Body of pancreas (tissue), 4 donors: ENCODE measurements at regions not wholly inside any gene's neighbourhood (a gene's known extent, or its start where the extent isn't known, plus 50 kb on each side); places are given as distances from the start of the nearest gene placed in this dataset.

Source experiments
- ATAC-seq: fragments of 150-250 bp; one replicate; pipeline ENCODE4 v1.9.1; 2016
- DNase-seq, 4 donors: peaks; one replicate each; pipeline ENCODE4 v3.0.0-alpha.2; 2019
- H3K27ac ChIP-seq, 4 donors: fragments of 200-600 bp; sonication (generic); 1 replicate in 3 of 4; 2 replicates in 1 of 4; pipeline versions ENCODE4 v1.5.1 to v1.6.1; 2016 to 2019; ENCODE audit warnings: mild to moderate bottlenecking in 1 of 4, mixed read lengths in 1 of 4, moderate library complexity in 1 of 4
- H3K27me3 ChIP-seq, 2 donors: fragments of 200-600 bp; sonication (generic); one replicate each; pipeline ENCODE4 v1.6.0; 2016; ENCODE audit warnings: mild to moderate bottlenecking in 1 of 2
- H3K36me3 ChIP-seq, 2 donors: fragments of 200-600 bp; sonication (generic); replicated peaks in 1 of 2; 2 replicates each; pipeline ENCODE4 v1.5.1; 2016; ENCODE audit warnings: low read depth in 2 of 2; ENCODE audit not compliant: insufficient read depth in 1 of 2
- H3K4me1 ChIP-seq: fragments of 200-600 bp; sonication (generic); one replicate; pipeline ENCODE4 v1.6.0; 2016
- H3K4me3 ChIP-seq, 2 donors: fragments of 200-600 bp; sonication (generic); 1 replicate in 1 of 2; 2 replicates in 1 of 2; pipeline ENCODE4 v1.5.1; 2016 to 2019
- H3K9me3 ChIP-seq, 3 donors: fragments of 200-600 bp; sonication (generic); 1 replicate in 2 of 3; 2 replicates in 1 of 3; pipeline ENCODE4 v1.5.1; 2016
- POLR2A ChIP-seq, 3 donors: fragments of 450-650 bp; IDR thresholded peaks; one replicate each; pipeline ENCODE4 v1.6.1; 2016; ENCODE audit warnings: antibody characterized with exemption in 3 of 3, mild to moderate bottlenecking in 2 of 3
- WGBS, 2 donors: methylation state at CpG; one replicate each; pipeline ENCODE4 v1.1.5; 2017; 5-methylcytosine and 5-hydroxymethylcytosine counted together
- intact Hi-C: fragments of 100-400 bp; cut with DNase I; formaldehyde crosslinking; loops from one replicate; pipeline ENCODE4 v1.15.1; 2023
- TF ChIP-seq, protein P1 (sequence below), 7 experiments: fragments of 450-650 bp in 4 of 7; fragments of 200-600 bp in 3 of 7; sonication (generic) in 3 of 7; IDR thresholded peaks; one replicate each; pipeline ENCODE4 v1.5.1; 2016 to 2019; ENCODE audit warnings: antibody characterized with exemption in 7 of 7

DNA sequence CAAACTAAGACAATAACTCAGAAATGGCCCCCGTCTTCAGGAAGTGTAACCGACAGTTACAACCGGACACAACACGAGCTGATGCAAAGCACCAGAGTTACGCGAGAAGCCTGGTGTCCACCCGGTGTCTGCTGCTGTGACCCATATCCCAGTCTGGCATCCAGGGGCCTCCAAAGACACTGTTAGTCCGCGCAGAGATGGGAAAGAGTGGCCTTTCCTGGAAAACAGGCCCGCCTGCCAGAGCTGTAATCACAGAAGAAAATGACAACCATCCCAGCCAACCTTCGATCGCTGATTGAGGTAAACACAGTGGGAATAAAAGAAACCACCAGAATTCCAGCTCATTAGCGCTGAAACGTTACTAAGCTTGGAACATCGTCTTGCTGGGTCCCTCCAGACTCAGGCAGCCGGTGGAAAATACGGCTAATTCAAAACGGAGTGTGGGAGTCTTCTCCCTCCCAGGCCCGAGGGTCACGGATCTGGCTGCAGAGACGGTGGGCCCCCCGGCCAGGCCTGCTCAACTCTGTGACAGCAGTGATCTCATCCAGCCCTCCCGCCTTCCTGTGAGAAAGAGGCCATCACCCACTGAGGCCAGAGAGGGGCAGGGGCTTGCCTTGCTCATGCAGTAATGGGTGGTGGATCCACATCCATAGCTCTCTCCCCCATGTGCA lies 273.9 kb upstream of the RTL1 start:
- no peaks in the 10 kb centered on the region for H3K27me3 ChIP-seq
- no peak for ATAC-seq
- no peak overlapping the region for H3K4me3 ChIP-seq
- H3K9me3 ChIP-seq, result no peaks in the 10 kb centered on the region
- no peaks in the 10 kb centered on the region for H3K36me3 ChIP-seq
- intact Hi-C loops, result no loop called here
- no peak for TF ChIP-seq POLR2A (IDR thresholded peaks at IDR 0.05)
- TF ChIP-seq, protein P1, sequence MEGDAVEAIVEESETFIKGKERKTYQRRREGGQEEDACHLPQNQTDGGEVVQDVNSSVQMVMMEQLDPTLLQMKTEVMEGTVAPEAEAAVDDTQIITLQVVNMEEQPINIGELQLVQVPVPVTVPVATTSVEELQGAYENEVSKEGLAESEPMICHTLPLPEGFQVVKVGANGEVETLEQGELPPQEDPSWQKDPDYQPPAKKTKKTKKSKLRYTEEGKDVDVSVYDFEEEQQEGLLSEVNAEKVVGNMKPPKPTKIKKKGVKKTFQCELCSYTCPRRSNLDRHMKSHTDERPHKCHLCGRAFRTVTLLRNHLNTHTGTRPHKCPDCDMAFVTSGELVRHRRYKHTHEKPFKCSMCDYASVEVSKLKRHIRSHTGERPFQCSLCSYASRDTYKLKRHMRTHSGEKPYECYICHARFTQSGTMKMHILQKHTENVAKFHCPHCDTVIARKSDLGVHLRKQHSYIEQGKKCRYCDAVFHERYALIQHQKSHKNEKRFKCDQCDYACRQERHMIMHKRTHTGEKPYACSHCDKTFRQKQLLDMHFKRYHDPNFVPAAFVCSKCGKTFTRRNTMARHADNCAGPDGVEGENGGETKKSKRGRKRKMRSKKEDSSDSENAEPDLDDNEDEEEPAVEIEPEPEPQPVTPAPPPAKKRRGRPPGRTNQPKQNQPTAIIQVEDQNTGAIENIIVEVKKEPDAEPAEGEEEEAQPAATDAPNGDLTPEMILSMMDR (IDR thresholded peaks at IDR 0.05), result no peak
- no peak for DNase-seq
- 71 to 83% methylated on average over 16 to 23 of the region's 23 CpGs for WGBS, 2 donors
- no peak overlapping the region for H3K27ac ChIP-seq
- H3K4me1 ChIP-seq, result no peaks in the 10 kb centered on the region

DNA sequence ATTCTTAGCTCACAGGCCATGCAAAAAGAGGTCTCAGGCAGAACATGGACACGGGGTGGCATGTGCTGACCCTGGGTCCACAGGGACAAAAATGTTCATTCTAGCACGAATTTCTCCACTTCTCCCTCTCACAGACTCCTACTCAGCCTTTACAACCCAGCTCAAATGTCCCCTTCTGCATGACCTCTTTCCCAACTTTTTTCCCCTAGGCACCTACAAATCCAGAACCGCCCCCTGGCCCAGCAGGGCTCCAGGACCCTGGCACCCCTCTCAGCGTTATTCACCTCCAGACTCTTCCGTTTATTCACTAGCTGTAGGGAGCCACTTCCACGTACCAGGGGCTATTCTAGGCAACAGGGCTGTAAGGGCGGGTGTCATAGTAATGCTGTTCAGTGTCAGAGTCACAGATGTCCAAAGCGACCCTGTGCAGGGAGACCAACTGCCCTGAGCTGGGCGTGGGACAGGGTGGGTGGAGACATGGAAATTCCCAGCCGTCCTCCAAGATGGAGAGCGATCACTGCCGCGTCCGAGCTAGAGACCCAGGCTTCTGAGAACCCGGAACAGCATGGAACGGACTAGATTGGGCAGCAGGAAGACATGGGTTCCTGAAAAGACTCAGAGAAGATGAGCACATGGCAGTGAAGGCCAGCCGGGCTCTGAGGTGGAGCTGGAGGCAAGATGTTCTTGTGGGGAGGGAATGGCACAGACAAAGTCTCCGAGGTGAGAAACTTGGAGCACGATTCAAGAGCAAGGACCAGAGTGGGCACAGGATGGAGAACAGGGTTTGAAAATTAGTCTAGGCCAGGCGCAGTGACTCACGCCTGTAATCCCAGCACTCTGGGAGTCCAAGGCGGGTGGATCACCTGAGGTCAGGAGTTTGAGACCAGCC lies 274.9 kb upstream of the RTL1 start:
- WGBS, 2 donors, result 81 to 84% methylated on average over 19 to 22 of the region's 22 CpGs
- no peak overlapping the region for H3K4me3 ChIP-seq
- TF ChIP-seq, protein P1 (IDR thresholded peaks at IDR 0.05), result no peak
- no peak for TF ChIP-seq POLR2A (IDR thresholded peaks at IDR 0.05)
- ATAC-seq, result no peak
- intact Hi-C loops, result no loop called here
- no peak overlapping the region for H3K27ac ChIP-seq
- no peak for DNase-seq
- no peaks in the 10 kb centered on the region for H3K4me1 ChIP-seq
- no peaks in the 10 kb centered on the region for H3K9me3 ChIP-seq
- H3K27me3 ChIP-seq, result no peaks in the 10 kb centered on the region
- no peaks in the 10 kb centered on the region for H3K36me3 ChIP-seq

DNA sequence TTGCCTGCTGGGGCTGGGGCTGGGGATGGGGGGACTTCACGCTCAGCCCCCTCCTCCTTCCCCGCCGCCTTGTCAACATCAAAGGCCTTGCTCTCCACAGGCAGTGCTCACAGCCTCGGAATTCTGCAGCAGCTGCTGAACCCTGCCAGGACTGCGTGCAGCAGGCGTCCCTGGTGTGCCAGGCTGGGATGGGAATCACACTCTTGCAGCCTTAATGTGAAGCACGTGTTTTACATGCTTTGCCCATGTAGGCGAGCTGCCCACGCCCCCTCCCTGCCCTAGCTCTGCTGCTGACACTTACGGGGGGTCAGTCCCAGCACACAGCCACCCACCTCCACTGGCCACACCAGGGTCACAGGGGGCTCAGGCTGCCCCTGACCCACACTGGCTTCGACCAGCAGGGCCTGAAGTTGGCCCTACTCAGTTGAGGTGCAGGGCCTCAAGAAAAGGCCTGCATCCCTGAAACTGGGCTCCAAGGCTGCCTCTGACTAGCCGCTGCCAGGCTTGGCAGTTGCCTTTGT lies 276.2 kb upstream of the RTL1 start:
- DNase-seq (no peak), ATAC-seq (no peak)
- Histone ChIP-seq H3K27ac (no peak overlapping the region), H3K36me3 (no peaks in the 10 kb centered on the region), H3K4me3 (no peak overlapping the region), H3K27me3 (no peaks in the 10 kb centered on the region), H3K9me3 (no peaks in the 10 kb centered on the region), H3K4me1 (no peaks in the 10 kb centered on the region)
- TF ChIP-seq POLR2A (IDR thresholded peaks at IDR 0.05), result no peak
- TF ChIP-seq, protein P1 (IDR thresholded peaks at IDR 0.05), result no peak
- intact Hi-C loops, result no loop called here
- 81 to 93% methylated on average over 3 to 12 of the region's 12 CpGs for WGBS, 2 donors

DNA sequence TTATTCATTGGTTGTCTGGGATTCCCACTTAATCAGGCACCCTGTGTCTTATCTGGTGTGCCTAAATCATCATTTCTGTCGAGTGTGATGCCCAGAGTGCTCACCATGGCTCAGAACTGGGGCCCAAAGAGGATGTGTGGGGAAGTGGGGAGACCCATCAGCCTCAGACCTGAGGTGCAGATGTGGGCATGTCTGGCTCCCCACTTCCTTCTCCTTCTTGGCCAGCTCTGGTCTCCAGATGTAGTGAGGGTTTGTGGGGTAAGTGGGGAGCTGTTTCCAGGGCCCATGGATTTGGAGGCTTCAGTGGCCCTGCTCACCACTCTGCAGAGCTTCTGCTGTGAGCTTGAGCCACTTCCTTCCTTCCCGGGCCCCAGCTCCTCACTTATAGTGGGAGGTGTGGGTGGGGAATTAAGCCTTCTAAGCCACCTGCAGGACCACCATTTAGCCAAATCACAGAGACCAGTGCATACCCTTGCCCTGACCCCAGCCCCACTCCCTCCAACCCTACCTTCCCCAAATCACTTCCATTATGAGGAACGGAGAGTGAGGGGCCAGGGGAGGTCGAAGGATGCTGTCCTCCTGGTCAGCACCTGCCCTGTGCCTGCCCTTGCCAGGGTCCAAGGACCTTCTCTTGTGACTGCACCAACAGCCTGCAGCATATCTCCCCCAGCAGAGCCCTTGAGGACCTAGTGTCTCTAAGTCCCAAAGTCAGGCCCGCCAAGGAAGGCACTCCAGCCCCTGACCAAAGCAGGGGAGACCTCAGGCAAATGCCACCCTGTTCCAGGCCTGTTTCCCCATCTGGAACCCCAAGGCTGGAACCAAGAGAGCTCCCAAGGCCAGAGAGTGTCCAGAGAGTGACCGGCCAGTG lies 278.2 kb upstream of the RTL1 start:
- intact Hi-C loops, result no loop called here
- no peak for DNase-seq
- Histone ChIP-seq H3K36me3 (no peaks in the 10 kb centered on the region), H3K27ac (no peak overlapping the region), H3K4me3 (no peak overlapping the region), H3K27me3 (no peaks in the 10 kb centered on the region), H3K9me3 (no peaks in the 10 kb centered on the region), H3K4me1 (no peaks in the 10 kb centered on the region)
- WGBS, 2 donors, result 67% methylated on average over 4 to 6 of the region's 6 CpGs
- ATAC-seq, result no peak
- TF ChIP-seq, protein P1 (IDR thresholded peaks at IDR 0.05), result no peak
- TF ChIP-seq POLR2A (IDR thresholded peaks at IDR 0.05), result no peak
